Stimulated activated CD8-positive, alpha-beta memory T cell treated with anti-CD3 and anti-CD28 coated beads, Interleukin-7, amount 100 ng/mL, for 1 hour (primary cell): ENCODE measurements at regions not wholly inside any gene's neighbourhood (a gene's known extent, or its start where the extent isn't known, plus 50 kb on each side); places are given as distances from the start of the nearest gene placed in this dataset.

Source experiments
- DNase-seq, 2 donors: peaks; one replicate each; pipeline ENCODE4 v3.0.0-alpha.2; 2020; ENCODE audit warnings: low read depth in 2 of 2

DNA sequence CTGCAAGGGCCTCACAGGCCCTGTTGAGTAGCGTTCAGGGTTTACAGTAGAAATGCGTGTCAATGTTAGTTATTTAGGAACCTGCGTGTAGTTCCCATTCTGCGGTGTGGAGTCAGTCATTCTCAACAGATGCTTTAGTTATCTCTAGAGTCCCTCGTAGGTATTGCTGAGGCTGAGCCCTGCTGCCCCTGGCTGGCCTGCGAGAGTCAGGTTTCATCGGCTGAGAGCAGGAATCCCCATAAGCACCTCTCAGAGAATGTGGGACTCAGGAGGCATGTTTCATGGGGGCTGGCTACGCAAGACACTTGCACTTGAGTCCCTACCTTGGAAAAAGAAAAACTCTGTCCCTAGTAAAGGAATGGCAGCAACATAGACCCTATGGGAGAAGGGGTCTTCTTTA, 347.5 kb upstream of the ASIC2 start:
- no peak for DNase-seq

DNA sequence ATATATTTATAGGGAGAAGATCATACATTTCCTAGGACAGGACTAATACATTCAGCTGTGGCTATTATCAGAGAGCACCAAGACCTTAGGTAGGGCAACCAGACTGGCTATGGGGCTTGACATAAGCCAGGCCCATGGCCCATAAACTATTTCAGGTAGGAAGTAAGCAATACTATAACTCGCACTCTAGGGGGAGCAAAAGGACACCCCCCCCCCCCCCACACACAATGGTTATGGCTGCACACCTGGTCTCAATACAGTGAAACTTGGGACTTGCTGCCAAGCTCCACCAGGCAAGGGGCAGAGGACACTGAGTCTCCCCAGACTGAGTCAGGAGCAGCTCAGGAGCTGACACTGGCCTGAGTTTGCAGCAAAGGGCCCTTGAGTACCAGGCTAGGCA, 348.9 kb upstream of the ASIC2 start:
- DNase-seq, result no peak

DNA sequence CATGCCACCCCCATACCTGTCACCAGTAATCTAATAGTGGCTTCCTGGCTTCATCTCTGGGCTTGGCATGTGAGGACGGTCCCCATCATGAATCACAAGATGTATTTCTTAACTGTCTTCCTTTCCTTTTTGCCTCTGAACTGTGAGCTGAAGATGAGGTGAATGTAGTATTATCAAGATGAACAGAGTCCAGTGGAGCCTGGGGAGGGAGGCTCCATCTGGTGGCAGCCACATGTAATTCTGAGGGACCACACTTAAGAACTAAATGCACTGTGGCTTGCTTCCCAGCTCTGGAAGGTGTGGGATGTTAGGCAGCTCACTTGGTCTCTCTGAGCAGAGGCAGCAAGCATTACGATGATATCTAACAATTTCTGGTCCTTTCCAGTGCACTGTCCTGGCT, 354.9 kb upstream of the ASIC2 start:
- no peak for DNase-seq

- DNase-seq, result no peak
Measured at GRCh38 chr17:33650304-33650703, 357.2 kb upstream of the ASIC2 start.

GRCh38 chr17:33651686-33652085, 358.6 kb upstream of the ASIC2 start:
- no peak for DNase-seq

DNA sequence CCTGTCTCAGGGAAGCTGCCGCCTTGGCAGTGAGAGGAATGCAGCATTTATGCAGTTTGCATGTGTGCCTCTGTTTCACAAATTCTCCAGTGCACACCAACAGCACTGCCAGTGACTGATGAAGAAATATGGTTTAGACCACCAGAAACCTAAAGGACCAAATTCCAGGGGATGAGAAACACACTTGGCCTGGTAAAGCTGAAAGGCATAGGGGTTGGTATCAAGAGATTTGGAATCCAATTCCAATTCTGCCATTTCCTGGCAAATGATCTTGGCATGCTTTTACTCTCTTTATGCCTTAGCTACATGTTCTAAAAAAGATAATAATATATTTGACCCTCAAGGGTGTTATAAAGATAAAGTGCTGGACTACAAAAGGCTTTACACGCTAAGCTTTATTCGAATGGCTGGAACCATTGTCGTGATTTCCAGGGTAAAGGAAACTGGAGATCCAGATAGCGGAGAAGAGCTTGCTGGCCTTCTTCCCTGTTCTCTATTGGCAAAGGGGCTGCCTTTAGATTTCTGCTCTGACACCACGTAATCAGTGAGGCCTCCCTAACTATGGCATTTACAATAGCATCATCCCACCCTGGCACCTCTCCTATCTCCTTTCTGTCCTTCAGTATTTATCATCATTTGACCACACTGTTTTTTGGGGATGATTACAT, 359.8 kb upstream of the ASIC2 start:
- DNase-seq, result no peak

DNA sequence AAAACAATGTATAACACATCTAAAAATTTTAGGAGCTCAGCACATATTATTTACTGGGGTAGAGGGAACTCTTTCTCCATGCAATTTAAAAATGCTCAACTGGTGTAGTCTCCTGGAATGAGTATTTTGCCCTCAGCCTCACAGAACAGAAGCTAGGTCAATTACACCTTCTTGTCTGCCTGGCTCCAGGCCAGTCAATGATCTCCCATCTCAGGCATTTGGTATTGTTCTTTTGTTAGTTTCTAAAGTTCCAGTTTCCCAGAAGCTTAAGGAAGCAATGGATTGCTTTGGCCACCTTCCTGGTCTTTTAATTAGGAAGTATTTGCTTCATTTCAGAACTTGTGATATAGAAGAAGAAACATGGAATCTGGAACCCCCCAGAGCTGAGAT, 360.3 kb upstream of the ASIC2 start:
- DNase-seq, result no peak

- no peak for DNase-seq
Measured at GRCh38 chr17:33657181-33657580, 364.1 kb upstream of the ASIC2 start.

GRCh38 chr17:33661975-33662374, 368.9 kb upstream of the ASIC2 start:
- no peak for DNase-seq

GRCh38 chr17:33664116-33664840, 371.2 kb upstream of the ASIC2 start:
- DNase-seq, result no peak

GRCh38 chr17:33667052-33667509, 374.0 kb upstream of the ASIC2 start:
- no peak for DNase-seq

DNA sequence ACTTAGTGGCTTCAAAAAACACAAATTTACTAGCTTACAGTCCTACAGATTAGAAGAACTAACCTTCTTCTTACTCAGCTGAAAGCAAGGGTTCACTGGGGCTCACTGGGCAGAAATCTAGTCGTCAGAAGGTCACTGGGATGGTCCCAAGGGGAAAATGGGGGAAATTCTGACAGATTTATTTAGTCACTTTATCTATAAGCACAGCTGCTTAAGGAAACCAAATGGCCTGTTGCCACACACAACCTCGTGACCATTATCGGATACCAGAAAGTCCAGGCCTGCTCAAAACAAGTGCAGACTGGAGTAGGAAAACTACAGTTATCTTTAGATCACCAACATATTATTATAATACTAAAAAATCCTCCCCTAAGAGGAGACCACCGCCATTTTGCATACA, 374.6 kb upstream of the ASIC2 start:
- DNase-seq, result no peak

DNA sequence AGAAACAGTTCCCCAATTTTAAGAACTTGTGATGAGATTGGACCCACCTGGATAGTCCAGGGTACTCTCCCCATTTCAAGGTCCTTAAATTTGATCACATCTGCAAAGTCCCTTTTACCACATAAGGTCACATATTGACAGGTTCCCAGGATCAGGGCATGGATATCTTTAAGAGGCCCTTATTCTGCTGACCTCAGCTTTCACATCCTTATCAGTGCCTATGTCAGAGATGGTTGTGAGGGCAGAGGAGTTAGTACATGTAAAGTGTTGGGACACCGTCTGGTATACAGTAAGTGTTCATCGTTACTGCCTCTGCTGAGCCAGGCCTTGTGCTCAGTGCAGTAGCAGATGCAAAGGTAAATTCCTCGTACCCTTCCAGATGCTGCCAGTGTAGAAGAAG, 375.4 kb upstream of the ASIC2 start:
- no peak for DNase-seq

- no peak for DNase-seq
Measured at GRCh38 chr17:33671491-33671890, 378.4 kb upstream of the ASIC2 start.

- peak in 1 of 2 donors; percentile 19 for DNase-seq
Measured at GRCh38 chr17:33674685-33675084, 381.6 kb upstream of the ASIC2 start.

DNA sequence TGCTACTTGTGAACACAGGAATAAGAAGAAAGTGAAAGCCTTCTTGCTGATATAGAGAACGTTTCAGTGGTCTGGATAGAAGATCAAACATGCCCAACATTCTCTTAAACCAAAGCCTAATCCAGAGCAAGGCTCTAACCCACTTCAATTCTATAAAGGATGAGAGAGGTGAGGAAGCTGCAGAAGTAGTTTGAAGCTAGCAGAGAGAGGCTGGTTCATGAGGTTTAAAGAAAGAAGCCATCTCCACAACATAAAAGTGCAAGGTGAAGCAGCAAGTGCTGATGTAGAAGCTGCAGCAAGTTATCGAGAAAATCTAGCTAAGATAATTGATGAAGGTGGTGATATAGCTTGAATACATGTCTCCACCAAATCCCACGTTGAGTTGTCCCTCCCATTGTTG, 383.3 kb upstream of the ASIC2 start:
- no peak for DNase-seq

- no peak for DNase-seq
Measured at GRCh38 chr17:33679595-33679994, 386.5 kb upstream of the ASIC2 start.

DNA sequence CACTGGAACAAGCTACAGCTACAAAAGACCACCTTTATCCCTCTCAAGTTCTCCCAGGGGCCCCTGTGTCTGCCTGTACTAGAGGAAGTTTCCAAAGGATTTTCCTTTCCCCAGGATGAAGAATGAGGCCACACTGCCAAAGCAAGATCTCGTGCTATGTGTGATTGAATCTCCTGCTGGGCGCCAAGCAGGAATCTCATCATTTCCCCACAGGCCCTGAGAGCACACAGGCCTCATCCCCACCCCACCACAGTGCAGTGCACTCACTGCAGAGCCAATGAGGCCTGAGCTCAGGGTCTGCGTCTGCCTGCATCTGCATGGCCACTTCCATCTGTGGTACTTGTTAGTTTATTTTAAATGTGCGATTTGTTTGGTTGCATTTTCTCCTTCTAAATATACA, 387.4 kb upstream of the ASIC2 start:
- DNase-seq, result no peak

DNA sequence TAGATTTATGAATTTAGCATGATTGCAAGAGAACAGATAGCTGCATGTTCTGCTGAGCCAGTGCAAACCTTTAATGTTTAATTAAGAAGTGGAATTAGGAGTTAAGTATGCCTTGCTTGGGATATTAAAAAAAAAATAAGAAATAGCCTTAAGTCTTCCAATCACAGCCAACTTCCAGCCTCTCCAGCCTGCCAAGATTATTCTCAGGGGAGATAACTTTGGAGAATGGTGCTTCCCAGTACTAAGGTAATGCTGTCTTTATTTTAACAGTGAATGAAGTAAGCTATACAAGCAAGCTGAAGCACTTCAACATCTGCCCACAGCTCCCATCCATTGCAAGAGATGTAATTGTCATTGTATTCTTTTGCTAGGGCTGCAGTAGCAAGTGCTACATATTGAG, 389.5 kb upstream of the ASIC2 start:
- no peak for DNase-seq

DNA sequence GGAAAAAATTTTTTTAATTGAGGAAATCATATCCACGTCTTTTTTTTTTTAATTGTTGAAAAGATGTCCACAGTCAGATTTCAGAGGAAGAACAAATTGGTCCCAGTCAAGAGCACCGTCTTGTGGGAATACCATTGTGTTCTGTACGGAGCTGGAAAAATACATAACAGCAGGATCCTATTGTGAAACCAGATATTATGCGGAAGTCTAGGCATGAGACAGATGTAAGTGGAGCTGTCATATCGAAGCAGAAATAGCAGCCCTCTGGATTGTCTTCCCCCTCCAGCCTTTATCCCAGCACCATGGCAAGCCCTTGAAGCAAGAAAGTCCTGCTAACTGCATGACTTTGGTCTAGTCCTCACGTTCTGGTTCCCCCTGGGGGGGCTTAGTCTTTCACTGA, 391.6 kb upstream of the ASIC2 start:
- no peak for DNase-seq

DNA sequence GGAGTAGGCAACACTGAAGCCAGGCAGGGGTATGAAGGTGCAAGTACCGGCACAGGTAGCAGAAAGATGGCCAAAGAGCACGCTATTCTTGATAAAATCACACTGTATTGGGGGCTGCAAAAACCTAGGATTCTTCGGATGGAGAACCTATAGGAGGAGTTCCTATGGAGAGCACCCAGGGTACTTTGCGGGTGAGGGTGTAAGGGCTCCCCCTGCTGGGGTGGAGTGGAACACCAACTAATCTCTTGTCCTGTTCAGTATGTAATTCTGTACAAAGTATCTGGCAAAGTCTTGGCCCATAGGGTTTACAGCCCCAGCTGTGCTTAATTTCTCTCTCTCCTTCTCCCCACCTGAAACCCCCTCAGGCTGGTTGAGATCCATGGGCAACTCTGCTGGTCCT, 393.1 kb upstream of the ASIC2 start:
- no peak for DNase-seq

- DNase-seq, result no peak
Measured at GRCh38 chr17:33687831-33688230, 394.7 kb upstream of the ASIC2 start.

- DNase-seq, result no peak
Measured at GRCh38 chr17:33688771-33689170, 395.7 kb upstream of the ASIC2 start.

GRCh38 chr17:33689725-33690124, 396.6 kb upstream of the ASIC2 start:
- no peak for DNase-seq
